ENCODE measurements at regions not wholly inside any gene's neighbourhood (a gene's known extent, or its start where the extent isn't known, plus 50 kb on each side); places are given as distances from the start of the nearest gene placed in this dataset.

DNA sequence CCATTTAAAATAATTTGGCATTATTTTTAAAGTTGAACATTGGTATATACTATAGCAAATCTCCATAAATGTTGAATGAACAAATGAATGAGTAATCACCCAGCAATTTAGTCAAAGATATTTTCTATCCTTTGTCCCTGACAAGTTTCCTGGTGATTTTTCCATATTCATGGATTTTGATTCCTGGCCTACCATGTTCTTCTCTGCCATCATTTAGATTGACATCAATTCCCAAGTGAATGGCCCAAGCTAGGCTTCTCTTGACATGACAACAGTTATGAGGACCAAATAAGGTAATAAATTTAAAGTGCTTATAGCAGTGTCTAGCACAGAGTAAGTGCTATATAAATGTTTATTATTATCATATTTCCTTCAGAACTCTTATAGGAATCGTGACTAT lies 120.1 kb upstream of the ADGRF1 start:
- no peaks in the 10 kb centered on the region for H3K9me3 Mint-ChIP-seq
- no peak overlapping the region for H3K27ac Mint-ChIP-seq
- peaks cover 9% of the 10 kb centered on the region for H3K27me3 Mint-ChIP-seq (ENCODE audit: low read depth, poor library complexity)
- H3K36me3 Mint-ChIP-seq (ENCODE audit: low read depth) = no peaks in the 10 kb centered on the region
- H3K4me3 Mint-ChIP-seq = no peak overlapping the region
- no peak for DNase-seq
- peaks cover 1% of the 10 kb centered on the region for H3K4me1 Mint-ChIP-seq
- TF ChIP-seq, protein P1, sequence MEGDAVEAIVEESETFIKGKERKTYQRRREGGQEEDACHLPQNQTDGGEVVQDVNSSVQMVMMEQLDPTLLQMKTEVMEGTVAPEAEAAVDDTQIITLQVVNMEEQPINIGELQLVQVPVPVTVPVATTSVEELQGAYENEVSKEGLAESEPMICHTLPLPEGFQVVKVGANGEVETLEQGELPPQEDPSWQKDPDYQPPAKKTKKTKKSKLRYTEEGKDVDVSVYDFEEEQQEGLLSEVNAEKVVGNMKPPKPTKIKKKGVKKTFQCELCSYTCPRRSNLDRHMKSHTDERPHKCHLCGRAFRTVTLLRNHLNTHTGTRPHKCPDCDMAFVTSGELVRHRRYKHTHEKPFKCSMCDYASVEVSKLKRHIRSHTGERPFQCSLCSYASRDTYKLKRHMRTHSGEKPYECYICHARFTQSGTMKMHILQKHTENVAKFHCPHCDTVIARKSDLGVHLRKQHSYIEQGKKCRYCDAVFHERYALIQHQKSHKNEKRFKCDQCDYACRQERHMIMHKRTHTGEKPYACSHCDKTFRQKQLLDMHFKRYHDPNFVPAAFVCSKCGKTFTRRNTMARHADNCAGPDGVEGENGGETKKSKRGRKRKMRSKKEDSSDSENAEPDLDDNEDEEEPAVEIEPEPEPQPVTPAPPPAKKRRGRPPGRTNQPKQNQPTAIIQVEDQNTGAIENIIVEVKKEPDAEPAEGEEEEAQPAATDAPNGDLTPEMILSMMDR (IDR thresholded peaks at IDR 0.05) = no peak

DNA sequence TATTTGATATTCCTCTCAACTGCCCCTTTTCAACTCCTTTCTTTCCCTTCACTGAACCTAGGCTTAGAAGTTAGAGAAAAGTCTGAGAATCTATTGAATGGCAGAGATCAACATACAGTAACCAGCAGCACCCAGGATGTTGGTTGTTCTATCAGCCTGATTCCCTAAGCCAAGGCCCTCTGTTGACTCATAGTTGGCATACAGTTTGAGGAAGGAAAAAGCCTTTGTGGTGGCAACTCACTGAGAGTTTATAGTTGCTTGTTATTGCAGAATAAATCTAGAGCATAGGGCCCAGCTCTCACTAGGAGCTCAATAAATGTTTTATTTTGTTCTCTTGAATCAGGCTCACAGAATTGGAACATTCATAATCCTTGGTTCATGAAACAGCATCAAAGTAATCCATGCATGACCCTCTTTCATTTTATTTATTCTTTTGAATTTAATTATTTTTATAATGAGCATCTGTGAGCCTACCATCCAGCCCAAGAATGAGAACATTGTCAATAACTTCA lies 119.1 kb upstream of the ADGRF1 start:
- Mint-ChIP-seq H3K27ac (no peak overlapping the region), H3K36me3 (ENCODE audit: low read depth) (no peaks in the 10 kb centered on the region), H3K27me3 (ENCODE audit: low read depth, poor library complexity) (peaks cover 6% of the 10 kb centered on the region), H3K4me1 (peaks cover 6% of the 10 kb centered on the region), H3K4me3 (no peak overlapping the region), H3K9me3 (no peaks in the 10 kb centered on the region)
- no peak for DNase-seq
- TF ChIP-seq, protein P1 (IDR thresholded peaks at IDR 0.05) = no peak

GRCh38 chr6:47160702-47161101 lies 118.6 kb upstream of the ADGRF1 start:
- Mint-ChIP-seq H3K27me3 (ENCODE audit: low read depth, poor library complexity) (peaks cover 6% of the 10 kb centered on the region), H3K36me3 (ENCODE audit: low read depth) (no peaks in the 10 kb centered on the region), H3K9me3 (no peaks in the 10 kb centered on the region), H3K27ac (no peak overlapping the region), H3K4me3 (no peak overlapping the region), H3K4me1 (peaks cover 6% of the 10 kb centered on the region)
- DNase-seq = no peak
- TF ChIP-seq, protein P1 (IDR thresholded peaks at IDR 0.05) = no peak

GRCh38 chr6:47159763-47160162 lies 117.6 kb upstream of the ADGRF1 start:
- H3K27ac Mint-ChIP-seq = no peak overlapping the region
- DNase-seq = no peak
- H3K36me3 Mint-ChIP-seq (ENCODE audit: low read depth) = no peaks in the 10 kb centered on the region
- TF ChIP-seq, protein P1 (IDR thresholded peaks at IDR 0.05) = no peak
- H3K4me1 Mint-ChIP-seq = peaks cover 6% of the 10 kb centered on the region
- no peaks in the 10 kb centered on the region for H3K9me3 Mint-ChIP-seq
- H3K27me3 Mint-ChIP-seq (ENCODE audit: low read depth, poor library complexity) = peaks cover 6% of the 10 kb centered on the region
- no peak overlapping the region for H3K4me3 Mint-ChIP-seq

DNA sequence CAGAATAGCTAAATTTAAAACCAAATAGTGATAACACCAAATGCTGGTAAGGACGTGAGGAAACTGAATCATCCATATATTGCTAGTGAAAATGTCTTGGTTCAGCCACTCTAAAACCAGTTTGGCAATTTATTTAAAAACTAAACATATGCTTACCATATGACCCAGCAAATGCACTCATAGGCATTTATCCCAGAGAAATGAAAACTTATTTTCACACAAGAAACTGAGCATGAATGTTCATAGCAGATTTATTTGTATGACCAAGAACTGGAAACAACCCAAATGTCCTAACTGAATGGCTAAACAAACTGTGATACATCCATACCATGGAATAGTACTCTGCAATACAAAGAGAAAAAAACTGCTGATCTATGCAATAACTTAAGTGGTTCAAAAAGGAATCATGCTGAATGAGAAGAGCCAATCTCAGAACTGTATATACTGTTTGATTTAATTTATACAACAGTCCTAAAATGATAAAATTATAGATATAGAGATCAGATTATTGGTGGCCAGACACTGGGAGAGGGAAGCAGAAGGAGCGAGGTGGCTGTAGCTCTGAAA lies 115.6 kb upstream of the ADGRF1 start:
- no peaks in the 10 kb centered on the region for H3K36me3 Mint-ChIP-seq (ENCODE audit: low read depth)
- TF ChIP-seq, protein P1 (IDR thresholded peaks at IDR 0.05) = no peak
- H3K27me3 Mint-ChIP-seq (ENCODE audit: low read depth, poor library complexity) = peaks cover 6% of the 10 kb centered on the region
- H3K27ac Mint-ChIP-seq = no peak overlapping the region
- no peaks in the 10 kb centered on the region for H3K9me3 Mint-ChIP-seq
- no peak overlapping the region for H3K4me3 Mint-ChIP-seq
- no peak for DNase-seq
- peaks cover 6% of the 10 kb centered on the region for H3K4me1 Mint-ChIP-seq

DNA sequence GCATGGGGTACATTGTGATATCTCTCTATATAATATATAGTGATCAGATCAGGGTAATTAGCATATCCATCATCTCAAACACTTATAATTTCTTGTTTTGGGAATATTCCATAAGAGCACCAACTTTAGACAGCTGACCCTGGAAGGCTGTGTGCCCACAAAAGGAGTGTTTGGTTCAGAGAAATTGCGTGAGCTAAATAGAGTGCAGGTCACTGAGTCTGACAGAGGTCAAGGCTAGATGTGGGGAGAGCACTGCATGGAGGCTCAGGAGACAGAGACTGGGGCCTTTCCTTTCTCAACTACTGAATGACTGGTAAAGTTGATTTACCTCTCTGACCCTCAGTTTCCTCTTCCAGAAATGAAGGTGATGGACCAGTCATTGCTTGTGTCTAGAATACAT lies 114.9 kb upstream of the ADGRF1 start:
- Mint-ChIP-seq H3K4me1 (peaks cover 6% of the 10 kb centered on the region), H3K36me3 (ENCODE audit: low read depth) (no peaks in the 10 kb centered on the region), H3K27me3 (ENCODE audit: low read depth, poor library complexity) (peaks cover 4% of the 10 kb centered on the region), H3K9me3 (no peaks in the 10 kb centered on the region), H3K4me3 (no peak overlapping the region), H3K27ac (no peak overlapping the region)
- no peak for DNase-seq
- TF ChIP-seq, protein P1 (IDR thresholded peaks at IDR 0.05) = no peak

All from nephron progenitor cell (in vitro differentiated cells).